MCF 10A (cell line): ENCODE measurements at regions not wholly inside any gene's neighbourhood (a gene's known extent, or its start where the extent isn't known, plus 50 kb on each side); places are given as distances from the start of the nearest gene placed in this dataset.

Experiments
- BruUV-seq: library from RNA; stranded (reverse); fragments of 400-500 nt; replicated peaks from 2 replicates; lab custom pipeline; 2021; lab: Mats Ljungman, UMichigan
- CTCF ChIA-PET: fragments of 300-600 bp; sonication (Branson Sonifier 250); formaldehyde crosslinking; extraction: SDS; loops from one replicate; lab custom pipeline; 2021; ENCODE audit warnings: antibody characterized with exemption, inconsistent platforms; lab: Yijun Ruan, JAX
- POLR2A ChIA-PET: fragments of 300-600, 350-650 bp; sonication (Branson Sonifier 250); formaldehyde crosslinking; extraction: SDS; loops from one replicate; lab custom pipeline; 2020; ENCODE audit warnings: antibody characterized with exemption, inconsistent platforms; lab: Yijun Ruan, JAX
- DNase-seq: peaks from one replicate; pipeline ENCODE4 v3.0.0-alpha.2; 2018; ENCODE audit not compliant: unreplicated experiment
- H3K27ac Mint-ChIP-seq: one replicate; pipeline ENCODE4 v1.8.0; 2022; ENCODE audit warnings: mild to moderate bottlenecking, low read depth, mixed read lengths; ENCODE audit not compliant: unreplicated experiment
- H3K27me3 Mint-ChIP-seq: one replicate; pipeline ENCODE4 v1.8.0; 2022; ENCODE audit warnings: mixed read lengths; ENCODE audit not compliant: insufficient read depth, unreplicated experiment
- H3K36me3 Mint-ChIP-seq: one replicate; pipeline ENCODE4 v1.8.0; 2022; ENCODE audit warnings: mild to moderate bottlenecking, moderate library complexity, mixed read lengths; ENCODE audit not compliant: insufficient read depth, unreplicated experiment
- H3K4me1 Mint-ChIP-seq: one replicate; pipeline ENCODE4 v1.8.0; 2022; ENCODE audit warnings: mixed read lengths; ENCODE audit not compliant: insufficient read depth, unreplicated experiment
- H3K4me3 Mint-ChIP-seq: one replicate; pipeline ENCODE4 v1.8.0; 2022; ENCODE audit warnings: mild to moderate bottlenecking, moderate library complexity, mixed read lengths; ENCODE audit not compliant: unreplicated experiment
- H3K9me3 Mint-ChIP-seq: one replicate; pipeline ENCODE4 v1.8.0; 2022; ENCODE audit warnings: mixed read lengths; ENCODE audit not compliant: unreplicated experiment
- CTCF ChIP-seq: fragments of 200-600 bp; IDR thresholded peaks from one replicate; pipeline ENCODE4 v1.8.0; 2022; ENCODE audit warnings: antibody characterized with exemption, mild to moderate bottlenecking; ENCODE audit not compliant: unreplicated experiment
- intact Hi-C: fragments of 100-400 bp; cut with micrococcal nuclease; formaldehyde crosslinking; loops from 2 replicates; pipeline ENCODE4 v1.14.1; 2022

DNA sequence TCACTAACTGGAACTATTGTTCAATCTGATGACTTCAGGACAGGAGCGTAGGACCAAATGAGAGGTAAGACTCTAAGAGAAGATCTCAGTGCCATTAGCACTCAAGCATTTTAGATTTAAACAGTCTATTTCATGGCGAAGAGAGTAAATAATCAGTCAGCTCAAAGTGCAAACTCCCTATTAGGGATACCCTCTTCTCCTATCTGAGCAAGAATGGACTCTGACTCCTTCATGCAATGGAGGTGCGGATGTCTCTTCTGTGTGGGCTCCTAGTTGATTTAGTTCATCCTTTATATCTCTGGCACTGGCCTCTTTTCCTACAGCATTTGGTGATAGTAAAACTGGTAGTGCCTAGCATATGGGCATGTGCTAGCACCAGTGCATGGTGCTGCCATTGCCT is 144.6 kb downstream of the SMC2 start:
- Mint-ChIP-seq H3K27ac (no peak overlapping the region), H3K4me3 (no peak overlapping the region), H3K4me1 (no peaks in the 10 kb centered on the region), H3K9me3 (no peaks in the 10 kb centered on the region), H3K27me3 (no peaks in the 10 kb centered on the region), H3K36me3 (no peaks in the 10 kb centered on the region)
- BruUV-seq, result no TSS peak
- no peak for DNase-seq
- CTCF ChIA-PET, result no interaction called here
- intact Hi-C loops, result no loop called here
- POLR2A ChIA-PET, result no interaction called here
- TF ChIP-seq CTCF, result no peak

- POLR2A ChIA-PET, result interaction anchor here (1.1 kb wide), 1 partner anchor 15 kb away, joined by 4 read pairs; no protein-coding TSS in a partner anchor
- no peaks in the 10 kb centered on the region for H3K27me3 Mint-ChIP-seq
- no peaks in the 10 kb centered on the region for H3K4me1 Mint-ChIP-seq
- no peaks in the 10 kb centered on the region for H3K9me3 Mint-ChIP-seq
- no peak for TF ChIP-seq CTCF
- H3K36me3 Mint-ChIP-seq, result no peaks in the 10 kb centered on the region
- CTCF ChIA-PET, result interaction anchor here (0.7 to 1.5 kb wide), 2 partner anchors 12 to 69 kb away, joined by 3 to 4 read pairs; no protein-coding TSS in a partner anchor
- BruUV-seq, result no TSS peak
- intact Hi-C loops, result no loop called here
- no peak overlapping the region for H3K4me3 Mint-ChIP-seq
- DNase-seq, result no peak
- no peak overlapping the region for H3K27ac Mint-ChIP-seq
Measured at GRCh38 chr9:104240890-104241289, 146.8 kb downstream of the SMC2 start.

GRCh38 chr9:104245925-104246324 is 151.8 kb downstream of the SMC2 start:
- Mint-ChIP-seq H3K27me3 (no peaks in the 10 kb centered on the region), H3K9me3 (no peaks in the 10 kb centered on the region), H3K27ac (no peak overlapping the region), H3K4me3 (no peak overlapping the region), H3K36me3 (no peaks in the 10 kb centered on the region), H3K4me1 (peaks cover 5% of the 10 kb centered on the region)
- ChIA-PET CTCF (no interaction called here), POLR2A (no interaction called here)
- no TSS peak for BruUV-seq
- no peak for TF ChIP-seq CTCF
- intact Hi-C loops, result no loop called here
- DNase-seq, result no peak

GRCh38 chr9:104247899-104248460 is 153.9 kb downstream of the SMC2 start:
- no peak for TF ChIP-seq CTCF
- H3K4me1 Mint-ChIP-seq, result peaks cover 5% of the 10 kb centered on the region
- intact Hi-C loops, result no loop called here
- ChIA-PET POLR2A (interaction anchor here (1.1 to 1.7 kb wide), 3 partner anchors 8 to 72 kb away, joined by 3 to 5 read pairs (median 3); no protein-coding TSS in a partner anchor), CTCF (interaction anchor here (0.9 kb wide), 1 partner anchor 138 kb away, joined by 3 read pairs; no protein-coding TSS in a partner anchor)
- no TSS peak for BruUV-seq
- DNase-seq, result no peak
- peaks cover 4% of the 10 kb centered on the region for H3K9me3 Mint-ChIP-seq
- H3K27me3 Mint-ChIP-seq, result no peaks in the 10 kb centered on the region
- H3K27ac Mint-ChIP-seq, result no peak overlapping the region
- no peak overlapping the region for H3K4me3 Mint-ChIP-seq
- no peaks in the 10 kb centered on the region for H3K36me3 Mint-ChIP-seq
